Naive B cell (primary cell): ENCODE measurements at regions not wholly inside any gene's neighbourhood (a gene's known extent, or its start where the extent isn't known, plus 50 kb on each side); places are given as distances from the start of the nearest gene placed in this dataset.
A peak's percentile ranks its signal among the peaks of the same experiment; 100 is the strongest.
"Not testable (repeated sequence)": the region's sequence is repeated elsewhere in the genome, so short reads cannot be mapped to it uniquely, and the experiment has no call there.

Experiments used
- ATAC-seq, 2 donors: fragments of 150-1000 bp; cut with Tn5 transposase; 2 replicates each; pipeline ENCODE4 v1.10.0; 2021; ENCODE audit warnings: low read depth in 2 of 2, mild to moderate bottlenecking in 2 of 2, moderate library complexity in 2 of 2
- DNase-seq: peaks from one replicate; pipeline ENCODE4 v3.0.0; 2022
- H3K27ac Mint-ChIP-seq, 6 donors: one replicate each; pipeline ENCODE4 v1.8.0; 2020 to 2022; ENCODE audit warnings: mild to moderate bottlenecking in 6 of 6, mixed read lengths in 6 of 6, moderate library complexity in 5 of 6, inconsistent platforms in 2 of 6
- H3K27me3 Mint-ChIP-seq, 3 donors: one replicate each; pipeline ENCODE4 v1.8.0; 2021 to 2022; ENCODE audit warnings: mixed read lengths in 3 of 3, mild to moderate bottlenecking in 1 of 3
- H3K36me3 Mint-ChIP-seq, 2 donors: one replicate each; pipeline ENCODE4 v1.8.0; 2020 to 2022; ENCODE audit warnings: mixed read lengths in 2 of 2, inconsistent platforms in 1 of 2, mild to moderate bottlenecking in 1 of 2
- H3K4me1 Mint-ChIP-seq, 3 donors: one replicate each; pipeline ENCODE4 v1.8.0; 2020 to 2022; ENCODE audit warnings: mixed read lengths in 3 of 3, inconsistent platforms in 1 of 3, mild to moderate bottlenecking in 1 of 3, moderate library complexity in 1 of 3
- H3K4me3 Mint-ChIP-seq, 8 donors: one replicate each; pipeline ENCODE4 v1.8.0; 2020 to 2022; ENCODE audit warnings: mild to moderate bottlenecking in 8 of 8, mixed read lengths in 8 of 8, moderate library complexity in 8 of 8, inconsistent platforms in 2 of 8
- H3K9me3 Mint-ChIP-seq, 7 donors: one replicate each; pipeline ENCODE4 v1.8.0; 2020 to 2022; ENCODE audit warnings: mixed read lengths in 7 of 7, mild to moderate bottlenecking in 5 of 7, inconsistent platforms in 2 of 7, moderate library complexity in 1 of 7

DNA sequence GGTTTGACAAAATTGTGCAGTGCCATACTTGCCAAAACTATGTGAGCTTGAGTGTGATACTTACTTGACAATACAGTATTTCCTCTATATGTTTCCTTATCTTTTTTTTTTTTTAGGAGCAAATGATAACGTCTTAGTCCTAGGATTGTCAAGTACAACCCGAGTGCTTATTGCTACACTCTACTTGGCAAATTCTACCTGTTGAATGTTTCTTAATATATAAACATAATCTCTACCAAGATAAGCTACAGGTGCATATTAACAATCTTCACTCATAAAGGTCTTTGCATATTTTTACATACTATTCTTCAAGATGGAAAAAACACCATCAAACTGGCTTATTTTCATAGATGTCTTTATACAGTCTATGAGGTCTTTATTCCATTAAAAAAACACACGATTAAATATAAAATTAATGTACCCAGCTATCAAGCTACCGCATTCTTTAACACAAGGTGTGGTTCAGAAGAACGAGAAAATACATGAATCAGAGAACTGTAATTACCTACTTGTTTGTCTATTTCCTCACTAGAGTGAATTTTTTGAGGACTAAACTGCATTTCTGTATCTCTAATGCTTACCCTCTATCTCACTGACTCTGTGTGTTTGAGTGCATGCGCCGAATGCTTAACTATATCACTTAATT, 76.1 kb upstream of the PDSS1 start:
- H3K36me3 Mint-ChIP-seq, result no peaks in the 10 kb centered on the region
- no peak for DNase-seq
- no peak for ATAC-seq
- H3K27ac Mint-ChIP-seq, result no peak overlapping the region
- H3K9me3 Mint-ChIP-seq, result no peaks in the 10 kb centered on the region
- H3K4me1 Mint-ChIP-seq, result peaks cover 0 to 5% (median 5%) of the 10 kb centered on the region in 3 donors
- H3K4me3 Mint-ChIP-seq, result peak overlapping the region in 3 of 8 donors; percentile 57 to 60 (median 60)
- H3K27me3 Mint-ChIP-seq, result peaks cover 33 to 44% (median 42%) of the 10 kb centered on the region in 3 donors

DNA sequence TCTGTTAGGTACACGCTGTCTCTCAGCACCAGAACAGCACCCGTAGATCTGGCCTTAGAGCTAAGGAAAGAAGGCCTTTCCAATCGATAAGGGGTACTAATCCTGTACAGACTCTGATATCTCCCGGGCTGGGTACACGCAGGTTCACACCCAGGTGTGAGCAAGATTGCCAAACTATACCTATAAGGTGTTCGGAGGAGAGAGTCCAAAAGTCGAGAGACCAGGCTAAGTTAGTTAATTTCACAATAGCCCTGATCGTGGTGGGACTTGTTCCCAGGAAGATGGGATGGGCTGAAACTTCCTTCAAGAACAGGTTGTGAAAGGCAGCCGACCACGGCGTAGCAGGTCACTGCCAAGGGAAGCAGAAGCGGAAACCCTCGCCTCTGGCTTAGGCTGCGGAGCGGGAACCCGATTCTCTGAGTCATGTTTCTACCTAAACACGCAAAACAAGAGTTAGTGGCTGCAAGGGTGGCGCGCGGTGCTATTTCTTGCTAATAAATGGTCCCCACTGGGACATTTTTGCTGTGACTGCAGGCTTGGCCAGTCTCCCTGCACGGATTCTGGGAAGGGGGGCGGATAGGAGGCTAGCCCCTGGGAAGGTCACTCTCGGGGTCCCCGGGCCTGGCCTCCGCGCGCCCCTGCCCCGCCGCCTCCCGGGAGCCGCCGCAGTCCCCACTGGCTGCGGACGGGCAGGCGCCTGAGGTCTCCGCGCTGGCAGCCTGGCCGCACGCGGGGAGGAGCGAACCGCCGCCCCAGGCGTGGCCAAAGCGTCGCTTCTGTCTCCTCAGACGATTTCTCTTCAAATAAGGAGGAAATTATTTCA, 75.4 kb upstream of the PDSS1 start:
- Mint-ChIP-seq H3K9me3 (no peaks in the 10 kb centered on the region), H3K4me1 (peaks cover 0 to 5% (median 5%) of the 10 kb centered on the region in 3 donors), H3K36me3 (no peaks in the 10 kb centered on the region), H3K27me3 (peaks cover 36 to 47% (median 44%) of the 10 kb centered on the region in 3 donors), H3K27ac (no peak overlapping the region), H3K4me3 (peak overlapping the region in 6 of 8 donors; percentile 11 to 60 (median 50))
- ATAC-seq (peak; percentile 41 to 51), DNase-seq (no peak)

- H3K27ac Mint-ChIP-seq, result no peak overlapping the region
- ATAC-seq, result no peak
- H3K36me3 Mint-ChIP-seq, result no peaks in the 10 kb centered on the region
- peaks cover 41 to 55% (median 49%) of the 10 kb centered on the region in 3 donors for H3K27me3 Mint-ChIP-seq
- no peak for DNase-seq
- H3K4me1 Mint-ChIP-seq, result peaks cover 0 to 5% (median 5%) of the 10 kb centered on the region in 3 donors
- peak overlapping the region in 1 of 8 donors; percentile 52 for H3K4me3 Mint-ChIP-seq
- no peaks in the 10 kb centered on the region for H3K9me3 Mint-ChIP-seq
Measured at GRCh38 chr10:26622891-26623290, 74.6 kb upstream of the PDSS1 start.

DNA sequence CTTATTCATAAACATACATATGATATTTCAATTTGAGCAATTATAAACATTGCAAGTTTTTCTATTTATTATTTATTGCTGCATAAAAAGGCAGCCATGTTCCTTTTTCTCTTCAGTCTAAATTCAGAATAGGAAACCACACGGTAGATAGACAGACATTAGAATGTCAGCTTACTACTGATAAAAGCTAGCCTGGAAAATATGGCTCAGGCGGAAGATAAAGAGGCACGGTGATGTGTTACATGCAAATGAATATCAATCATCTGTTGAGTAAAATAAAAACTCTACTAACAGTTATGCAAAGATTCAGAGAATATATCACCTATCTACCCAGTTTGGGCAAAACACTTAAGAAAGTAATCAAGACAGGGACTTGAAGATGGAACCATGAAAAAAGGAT, 73.5 kb upstream of the PDSS1 start:
- Mint-ChIP-seq H3K27ac (no peak overlapping the region), H3K4me3 (no peak overlapping the region), H3K36me3 (no peaks in the 10 kb centered on the region), H3K4me1 (peaks cover 0 to 11% (median 5%) of the 10 kb centered on the region in 3 donors), H3K27me3 (peaks cover 41 to 55% (median 49%) of the 10 kb centered on the region in 3 donors), H3K9me3 (peaks cover 0 to 2% (median 0%) of the 10 kb centered on the region in 7 donors)
- no peak for ATAC-seq
- no peak for DNase-seq

DNA sequence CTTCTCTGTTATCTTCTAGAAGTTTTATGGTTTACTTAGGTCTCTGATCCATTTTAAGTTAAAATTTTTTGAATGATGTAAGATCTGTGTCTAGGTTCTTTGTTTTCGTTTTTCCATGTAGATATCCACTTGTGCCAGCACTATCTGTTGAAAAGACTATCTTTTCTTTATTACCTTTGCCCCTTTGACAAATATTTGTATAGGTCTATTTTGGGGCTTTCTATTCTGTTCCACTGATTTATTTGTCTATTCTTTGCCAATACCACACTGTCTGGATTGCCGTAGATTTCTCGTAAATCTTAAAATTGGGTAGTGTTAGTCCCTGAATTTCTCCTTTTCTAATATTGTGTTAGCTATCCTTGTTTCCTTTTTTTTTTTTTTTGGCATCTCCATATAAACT, 71.4 kb upstream of the PDSS1 start:
- H3K4me1 Mint-ChIP-seq, result peaks cover 0 to 11% (median 5%) of the 10 kb centered on the region in 3 donors
- H3K36me3 Mint-ChIP-seq, result no peaks in the 10 kb centered on the region
- DNase-seq (no peak), ATAC-seq (no peak)
- H3K9me3 Mint-ChIP-seq, result peaks cover 0 to 4% (median 0%) of the 10 kb centered on the region in 7 donors
- no peak overlapping the region for H3K27ac Mint-ChIP-seq
- no peak overlapping the region for H3K4me3 Mint-ChIP-seq
- peaks cover 47 to 55% (median 52%) of the 10 kb centered on the region in 3 donors for H3K27me3 Mint-ChIP-seq

GRCh38 chr10:26627324-26627723, 70.2 kb upstream of the PDSS1 start:
- Mint-ChIP-seq H3K4me3 (no peak overlapping the region), H3K27me3 (peaks cover 41 to 46% (median 45%) of the 10 kb centered on the region in 3 donors), H3K4me1 (peaks cover 0 to 6% (median 0%) of the 10 kb centered on the region in 3 donors), H3K36me3 (no peaks in the 10 kb centered on the region), H3K9me3 (peaks cover 0 to 6% (median 3%) of the 10 kb centered on the region in 7 donors), H3K27ac (no peak overlapping the region)
- no peak for DNase-seq
- no peak for ATAC-seq

DNA sequence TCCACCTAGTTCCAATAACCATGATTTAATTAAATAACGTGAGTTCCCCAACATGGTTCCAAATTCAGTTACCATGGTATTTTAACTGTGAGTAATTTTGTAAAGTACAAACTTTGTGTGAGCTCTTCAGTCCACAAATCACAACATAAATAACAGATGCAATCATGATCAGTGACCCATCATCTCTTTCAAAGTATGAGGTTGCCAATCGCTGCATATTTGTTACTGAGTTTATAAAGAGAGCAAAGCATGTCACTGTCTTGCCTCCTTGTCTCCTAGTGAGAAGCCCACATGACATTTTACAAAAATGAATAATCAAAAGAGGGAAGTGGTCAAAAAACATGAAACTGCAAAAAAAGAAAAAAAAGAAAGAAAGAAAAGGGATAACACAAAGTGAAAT, 69.1 kb upstream of the PDSS1 start:
- peak overlapping the region in 1 of 6 donors; percentile 56 for H3K27ac Mint-ChIP-seq
- ATAC-seq (peak; percentile 85 to 86), DNase-seq (no peak)
- H3K4me1 Mint-ChIP-seq, result peaks cover 0 to 6% (median 0%) of the 10 kb centered on the region in 3 donors
- H3K36me3 Mint-ChIP-seq, result no peaks in the 10 kb centered on the region
- peaks cover 3 to 15% (median 7%) of the 10 kb centered on the region in 7 donors for H3K9me3 Mint-ChIP-seq
- no peak overlapping the region for H3K4me3 Mint-ChIP-seq
- H3K27me3 Mint-ChIP-seq, result peaks cover 41 to 50% (median 48%) of the 10 kb centered on the region in 3 donors

DNA sequence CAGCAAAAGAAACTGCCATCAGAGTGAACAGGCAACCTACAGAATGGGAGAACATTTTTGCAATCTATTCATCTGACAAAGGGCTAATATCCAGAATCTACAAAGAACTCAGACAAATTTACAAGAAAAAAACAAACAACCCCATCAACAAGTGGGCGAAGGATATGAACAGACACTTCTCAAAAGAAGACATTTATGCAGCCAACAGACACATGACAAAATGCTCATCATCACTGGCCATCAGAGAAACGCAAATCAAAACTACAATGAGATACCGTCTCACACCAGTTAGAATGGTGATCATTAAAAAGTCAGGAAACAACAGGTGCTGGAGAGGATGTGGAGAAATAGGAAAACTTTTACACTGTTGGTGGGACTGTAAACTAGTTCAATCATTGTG, 65.3 kb upstream of the PDSS1 start:
- Mint-ChIP-seq H3K27me3 (peaks cover 17 to 21% (median 20%) of the 10 kb centered on the region in 3 donors), H3K9me3 (peaks cover 5 to 17% (median 8%) of the 10 kb centered on the region in 7 donors)
- not testable (repeated sequence) for H3K4me3 Mint-ChIP-seq, H3K4me1 Mint-ChIP-seq, ATAC-seq, DNase-seq, H3K36me3 Mint-ChIP-seq, H3K27ac Mint-ChIP-seq

GRCh38 chr10:26634111-26634510, 63.4 kb upstream of the PDSS1 start:
- Mint-ChIP-seq H3K27me3 (peaks cover 10 to 17% (median 15%) of the 10 kb centered on the region in 3 donors), H3K9me3 (peaks cover 4 to 17% (median 8%) of the 10 kb centered on the region in 7 donors)
- ATAC-seq, DNase-seq, H3K27ac Mint-ChIP-seq, H3K36me3 Mint-ChIP-seq, H3K4me3 Mint-ChIP-seq, H3K4me1 Mint-ChIP-seq: not testable (repeated sequence)

GRCh38 chr10:26637521-26638275, 59.8 kb upstream of the PDSS1 start:
- no peak for DNase-seq
- H3K4me1 Mint-ChIP-seq, result no peaks in the 10 kb centered on the region
- no peak overlapping the region for H3K27ac Mint-ChIP-seq
- no peak for ATAC-seq
- peaks cover 8 to 10% (median 9%) of the 10 kb centered on the region in 3 donors for H3K27me3 Mint-ChIP-seq
- no peaks in the 10 kb centered on the region for H3K36me3 Mint-ChIP-seq
- peaks cover 2 to 17% (median 8%) of the 10 kb centered on the region in 7 donors for H3K9me3 Mint-ChIP-seq
- H3K4me3 Mint-ChIP-seq, result no peak overlapping the region

- Mint-ChIP-seq H3K27ac (peak overlapping the region in 2 of 6 donors; percentile 47 to 88), H3K36me3 (no peaks in the 10 kb centered on the region), H3K4me1 (no peaks in the 10 kb centered on the region), H3K4me3 (no peak overlapping the region), H3K9me3 (peaks cover 0 to 2% (median 0%) of the 10 kb centered on the region in 7 donors), H3K27me3 (peaks cover 0 to 3% (median 0%) of the 10 kb centered on the region in 3 donors)
- ATAC-seq (no peak), DNase-seq (no peak)
Measured at GRCh38 chr10:26640391-26640790, 57.1 kb upstream of the PDSS1 start.

- peak overlapping the region in 1 of 6 donors; percentile 86 for H3K27ac Mint-ChIP-seq
- no peaks in the 10 kb centered on the region for H3K36me3 Mint-ChIP-seq
- ATAC-seq, result no peak
Measured at GRCh38 chr10:26642896-26643653, 54.4 kb upstream of the PDSS1 start.

More at GRCh38 chr10:26642896-26643653, 54.4 kb upstream of the PDSS1 start:
- Mint-ChIP-seq H3K27me3 (peaks cover 0 to 3% (median 0%) of the 10 kb centered on the region in 3 donors), H3K4me3 (no peak overlapping the region), H3K9me3 (peaks cover 0 to 2% (median 0%) of the 10 kb centered on the region in 7 donors), H3K4me1 (no peaks in the 10 kb centered on the region)
- no peak for DNase-seq
